GM20000 (cell line): ENCODE measurements at regions not wholly inside any gene's neighbourhood (a gene's known extent, or its start where the extent isn't known, plus 50 kb on each side); places are given as distances from the start of the nearest gene placed in this dataset.

Source experiments
- DNase-seq: peaks from one replicate; pipeline ENCODE4 v3.0.0; 2012; ENCODE audit warnings: low spot score
- TF ChIP-seq, protein P1 (sequence below): IDR thresholded peaks from 2 replicates; pipeline ENCODE4 v1.5.1; 2012; ENCODE audit warnings: mild to moderate bottlenecking, control low read depth; ENCODE audit errors: extremely low read depth, missing control alignments

DNA sequence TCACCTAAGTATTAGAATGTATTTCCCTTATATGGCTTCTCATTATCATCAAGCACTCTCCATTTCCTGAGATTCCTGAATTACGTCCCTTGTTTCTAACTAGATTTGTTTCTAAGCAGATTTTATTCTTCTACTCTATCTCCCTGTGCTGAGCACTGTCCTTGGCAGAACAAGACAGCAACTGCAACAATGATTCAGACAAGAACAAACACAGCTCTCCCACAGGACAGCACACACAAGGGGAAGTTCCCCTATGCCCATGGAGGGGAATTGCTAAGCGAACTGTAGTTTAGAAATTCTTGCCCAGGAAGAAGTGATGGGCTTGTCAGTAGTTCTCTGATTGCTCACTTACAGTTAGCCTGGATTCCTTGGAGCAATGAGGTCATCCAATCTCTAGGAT lies 759.9 kb downstream of the DTWD2 start:
- TF ChIP-seq, protein P1, sequence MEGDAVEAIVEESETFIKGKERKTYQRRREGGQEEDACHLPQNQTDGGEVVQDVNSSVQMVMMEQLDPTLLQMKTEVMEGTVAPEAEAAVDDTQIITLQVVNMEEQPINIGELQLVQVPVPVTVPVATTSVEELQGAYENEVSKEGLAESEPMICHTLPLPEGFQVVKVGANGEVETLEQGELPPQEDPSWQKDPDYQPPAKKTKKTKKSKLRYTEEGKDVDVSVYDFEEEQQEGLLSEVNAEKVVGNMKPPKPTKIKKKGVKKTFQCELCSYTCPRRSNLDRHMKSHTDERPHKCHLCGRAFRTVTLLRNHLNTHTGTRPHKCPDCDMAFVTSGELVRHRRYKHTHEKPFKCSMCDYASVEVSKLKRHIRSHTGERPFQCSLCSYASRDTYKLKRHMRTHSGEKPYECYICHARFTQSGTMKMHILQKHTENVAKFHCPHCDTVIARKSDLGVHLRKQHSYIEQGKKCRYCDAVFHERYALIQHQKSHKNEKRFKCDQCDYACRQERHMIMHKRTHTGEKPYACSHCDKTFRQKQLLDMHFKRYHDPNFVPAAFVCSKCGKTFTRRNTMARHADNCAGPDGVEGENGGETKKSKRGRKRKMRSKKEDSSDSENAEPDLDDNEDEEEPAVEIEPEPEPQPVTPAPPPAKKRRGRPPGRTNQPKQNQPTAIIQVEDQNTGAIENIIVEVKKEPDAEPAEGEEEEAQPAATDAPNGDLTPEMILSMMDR: no peak
- DNase-seq: no peak

DNA sequence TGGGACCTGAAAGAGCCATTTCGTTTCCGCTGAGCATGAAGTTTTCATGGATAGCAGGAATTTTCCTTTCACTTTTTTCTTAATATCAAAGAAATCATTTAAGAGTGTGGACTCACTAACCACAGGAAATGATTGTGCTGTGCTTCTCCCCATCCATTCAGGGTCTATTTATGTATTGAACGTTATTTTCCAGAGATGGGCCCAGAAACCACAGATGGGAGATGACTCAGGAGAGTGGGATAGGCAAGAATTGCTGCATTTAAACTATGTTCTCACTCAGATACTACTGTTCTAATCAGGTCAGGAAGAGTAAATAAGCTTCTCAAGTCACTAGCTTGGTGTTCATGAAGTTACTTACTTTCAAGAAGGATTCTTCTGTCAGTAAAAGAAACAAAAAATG lies 763.8 kb downstream of the DTWD2 start:
- no peak for DNase-seq
- TF ChIP-seq, protein P1: no peak

DNA sequence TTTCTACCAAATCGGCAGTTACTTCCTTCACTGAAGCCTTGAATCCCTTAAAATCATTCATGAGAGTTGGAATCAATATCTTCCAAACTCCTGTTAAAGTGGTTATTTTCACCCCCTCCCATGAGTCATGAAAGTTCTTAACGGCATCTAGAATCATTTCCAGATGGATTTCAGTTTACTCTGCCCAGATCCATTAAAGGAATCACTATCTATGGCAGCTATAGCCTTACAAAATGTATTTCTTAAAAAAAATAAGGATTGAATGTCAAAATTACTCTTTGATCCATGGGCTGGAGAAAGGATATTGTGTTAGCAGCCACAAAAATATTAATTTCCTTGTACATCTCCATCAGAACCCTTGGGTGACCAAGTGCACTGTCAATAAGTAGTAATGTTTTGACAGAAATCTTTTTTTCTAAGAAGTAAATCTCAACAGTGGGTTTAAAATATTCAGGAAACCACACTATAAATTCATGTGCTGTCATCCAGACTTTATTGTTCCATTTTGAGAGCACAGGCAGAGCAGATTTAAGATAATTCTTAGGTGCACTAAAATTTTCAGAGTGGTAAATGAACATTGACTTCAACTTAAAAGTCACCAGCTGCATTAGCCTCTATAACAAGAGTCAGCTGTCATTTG lies 767.7 kb downstream of the DTWD2 start:
- TF ChIP-seq, protein P1: no peak
- DNase-seq: no peak

DNA sequence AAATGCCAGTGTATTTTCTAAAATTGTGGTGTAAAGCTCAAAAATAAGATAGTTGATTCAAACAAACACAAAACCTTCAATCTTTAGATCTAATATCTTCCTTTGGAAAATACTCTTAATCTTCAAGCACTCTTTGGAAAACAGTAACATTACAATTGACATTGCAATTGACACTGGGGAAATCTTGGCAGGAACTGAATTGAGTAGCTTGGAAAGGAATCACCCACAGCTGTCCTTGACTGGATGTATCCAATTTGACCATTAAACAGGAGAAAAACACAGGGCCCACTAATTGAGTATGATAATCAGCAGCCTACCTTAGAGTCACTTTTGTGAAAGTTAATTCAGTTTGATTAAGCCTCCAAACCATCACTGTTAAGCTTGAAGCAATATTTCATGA lies 776.7 kb downstream of the DTWD2 start:
- no peak for DNase-seq
- TF ChIP-seq, protein P1: no peak

DNA sequence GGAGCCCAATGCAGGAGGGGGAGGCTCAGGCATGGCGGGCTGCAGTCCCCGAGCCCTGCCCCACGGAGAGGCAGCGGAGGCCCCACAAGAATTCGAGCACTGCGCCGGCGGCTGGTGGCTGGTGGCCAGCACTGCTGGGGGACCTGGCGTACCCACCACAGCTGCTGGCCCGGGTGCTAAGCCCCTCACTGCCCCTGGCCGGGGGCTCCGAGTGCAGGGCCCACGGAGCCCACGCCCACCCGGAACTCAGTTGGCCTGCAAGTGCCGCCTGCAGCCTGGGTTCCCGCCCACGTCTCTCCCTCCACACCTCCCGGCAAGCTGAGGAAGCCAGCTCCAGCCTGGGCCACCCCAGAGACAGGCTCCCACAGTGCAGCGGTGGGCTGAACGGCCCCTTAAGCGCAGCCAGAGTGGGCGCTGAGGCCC lies 780.3 kb downstream of the DTWD2 start:
- DNase-seq: no peak

DNA sequence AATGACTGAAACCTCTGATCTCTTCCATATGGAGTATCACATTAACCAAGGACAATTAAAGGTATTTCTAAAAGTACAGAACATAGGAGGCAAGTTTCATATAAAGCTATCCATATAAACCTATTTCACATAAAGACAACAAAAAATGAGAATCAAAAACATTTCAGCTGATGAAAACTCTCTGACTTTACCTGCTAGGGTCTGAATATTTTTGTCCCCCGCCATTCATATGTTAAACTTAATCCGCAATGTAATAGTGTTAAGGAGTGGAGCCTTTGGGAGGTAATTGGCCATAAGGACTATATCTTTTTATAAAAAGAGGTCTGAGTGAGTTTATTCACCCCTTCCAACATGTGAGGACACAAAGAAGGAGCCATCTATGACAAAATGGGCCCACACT lies 788.5 kb downstream of the DTWD2 start:
- no peak for DNase-seq
- TF ChIP-seq, protein P1: no peak

More for the DNA sequence above, 780.3 kb downstream of the DTWD2 start:
- TF ChIP-seq, protein P1: no peak

DNA sequence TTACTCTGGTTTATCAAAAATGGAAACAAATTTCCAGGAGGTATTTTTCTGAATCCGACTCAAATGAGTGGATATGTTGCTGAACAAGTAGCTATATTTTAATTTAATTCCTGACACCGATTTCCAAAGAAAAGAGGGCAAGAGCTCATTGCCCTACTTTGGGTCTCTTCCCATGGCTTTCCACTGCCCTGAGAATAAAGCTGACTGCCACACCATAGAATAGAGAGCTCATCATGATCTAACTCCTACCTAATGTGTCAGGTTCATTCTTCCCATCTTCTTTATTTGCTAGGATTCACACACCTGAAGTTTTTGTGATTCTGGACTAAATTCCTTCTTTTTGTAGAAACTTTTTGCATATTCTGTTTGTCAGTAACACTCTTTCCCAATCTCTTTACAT lies 792.1 kb downstream of the DTWD2 start:
- DNase-seq: no peak
- TF ChIP-seq, protein P1: no peak
